NCI-H1417 (cell line): ENCODE measurements at regions not wholly inside any gene's neighbourhood (a gene's known extent, or its start where the extent isn't known, plus 50 kb on each side); places are given as distances from the start of the nearest gene placed in this dataset.
"Not testable (repeated sequence)": the region's sequence is repeated elsewhere in the genome, so short reads cannot be mapped to it uniquely, and the experiment has no call there.

Experiments
- DNase-seq, 3 experiments: peaks; one replicate each; lab custom pipeline; 2025; lab: John Stamatoyannopoulos, UW

- DNase-seq, result no peak
Observed at GRCh38 chr2:56510610-56511009, 326.8 kb downstream of the CCDC85A start.

- DNase-seq, result peak in 2 of 3 experiments; percentile 49 to 90
Observed at GRCh38 chr2:56515399-56515798, 331.6 kb downstream of the CCDC85A start.

DNA sequence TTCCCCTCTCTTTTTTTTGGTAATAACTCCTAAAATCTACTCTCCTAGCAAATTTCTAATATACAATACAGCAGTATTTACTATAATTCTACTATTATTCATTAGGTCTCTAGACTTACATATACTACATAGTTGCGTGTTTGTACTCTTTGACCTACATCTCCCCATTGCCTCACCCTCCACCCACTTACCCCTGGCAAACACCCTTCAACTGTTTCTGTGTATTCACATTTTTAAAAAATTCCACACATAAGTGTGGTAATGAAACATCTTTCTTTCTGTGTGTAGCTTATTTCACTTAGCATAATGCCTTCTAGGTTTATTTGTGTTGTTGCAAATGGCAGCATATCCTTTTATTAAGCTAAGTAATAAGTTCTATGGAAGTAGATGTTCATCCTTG lies 336.0 kb downstream of the CCDC85A start:
- DNase-seq, result no peak

DNA sequence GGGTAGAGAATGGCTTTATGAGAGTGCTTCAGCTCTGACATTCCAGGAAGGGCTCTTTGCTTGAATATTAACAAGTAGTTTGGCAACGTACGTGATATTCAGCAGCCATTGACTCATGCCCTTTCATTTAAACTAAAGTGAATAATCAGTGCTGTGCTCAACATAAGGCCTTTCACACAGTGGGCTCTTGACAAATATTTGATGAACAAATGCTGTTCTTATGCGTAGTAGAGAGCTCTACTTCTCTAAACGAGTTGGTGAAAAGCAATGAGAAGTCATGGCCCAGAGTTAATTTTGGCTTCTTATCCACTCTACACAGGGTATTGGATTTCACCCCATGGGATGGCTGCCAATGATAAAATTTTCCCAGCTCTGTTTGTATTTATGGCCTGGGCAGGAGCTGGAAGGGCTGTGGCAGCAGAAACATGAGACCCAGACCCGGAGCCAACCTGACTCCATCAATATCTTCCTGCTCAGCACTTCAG lies 338.9 kb downstream of the CCDC85A start:
- DNase-seq, result peak in 2 of 3 experiments; percentile 64 to 96

DNA sequence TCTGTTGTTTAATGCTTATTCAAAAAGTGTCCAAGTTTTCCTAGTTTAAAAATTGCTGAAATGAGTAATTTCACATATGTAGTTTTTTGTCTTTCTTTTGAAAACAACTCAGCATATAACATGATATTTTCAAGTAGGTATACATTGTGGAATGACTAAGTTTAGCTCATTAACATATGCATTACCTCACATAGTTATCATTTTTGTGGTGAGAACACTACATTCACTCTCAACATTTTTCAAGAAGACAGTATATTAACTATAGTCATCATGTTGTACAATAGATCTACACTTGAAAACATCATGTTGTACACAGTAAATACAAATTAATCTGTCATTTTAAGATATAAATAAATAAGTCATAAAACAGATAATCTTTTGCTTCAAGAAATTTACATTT lies 340.0 kb downstream of the CCDC85A start:
- DNase-seq, result no peak

- no peak for DNase-seq
Observed at GRCh38 chr2:56531668-56532420, 348.1 kb downstream of the CCDC85A start.

GRCh38 chr2:56534321-56534720 lies 350.5 kb downstream of the CCDC85A start:
- no peak for DNase-seq

- DNase-seq, result peak in 1 of 3 experiments; percentile 24
Observed at GRCh38 chr2:56537756-56538155, 354.0 kb downstream of the CCDC85A start.

DNA sequence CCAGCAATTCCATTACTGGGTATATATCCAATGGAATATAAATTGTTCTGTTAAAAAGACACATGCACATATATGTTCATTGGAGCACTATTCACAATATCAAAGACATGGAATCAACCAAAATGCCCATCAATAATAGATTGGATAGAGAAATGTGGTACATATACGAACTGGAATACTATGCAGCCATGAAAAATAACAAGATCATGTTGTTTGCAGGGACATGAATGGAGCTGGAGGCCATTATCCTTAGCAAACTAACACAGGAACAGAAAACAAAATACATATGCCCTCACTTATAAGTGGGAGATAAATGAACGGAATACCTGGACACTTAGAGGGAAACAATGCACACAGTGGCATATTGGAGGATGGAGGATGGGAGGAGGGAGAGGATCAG lies 355.8 kb downstream of the CCDC85A start:
- no peak for DNase-seq

DNA sequence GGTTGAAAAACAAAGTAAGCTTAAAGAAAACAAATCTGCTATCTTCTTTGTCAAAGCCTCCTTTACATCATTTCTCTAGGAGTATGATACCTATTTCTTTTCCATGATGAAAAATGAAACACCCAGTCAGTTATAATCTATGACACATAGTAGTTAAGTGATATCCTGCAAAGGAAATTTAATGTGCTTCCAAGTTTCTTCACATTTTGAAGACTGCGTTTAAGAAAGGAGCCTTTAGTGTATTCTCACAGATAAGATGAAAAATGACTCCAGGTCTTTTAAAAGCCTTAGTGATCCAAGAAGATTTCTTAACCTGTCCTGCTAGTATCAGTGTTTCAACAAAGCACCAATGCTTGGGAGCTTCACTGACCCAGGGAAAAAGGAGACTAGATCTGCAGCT lies 356.7 kb downstream of the CCDC85A start:
- DNase-seq, result no peak

GRCh38 chr2:56540916-56541315 lies 357.1 kb downstream of the CCDC85A start:
- DNase-seq, result no peak

DNA sequence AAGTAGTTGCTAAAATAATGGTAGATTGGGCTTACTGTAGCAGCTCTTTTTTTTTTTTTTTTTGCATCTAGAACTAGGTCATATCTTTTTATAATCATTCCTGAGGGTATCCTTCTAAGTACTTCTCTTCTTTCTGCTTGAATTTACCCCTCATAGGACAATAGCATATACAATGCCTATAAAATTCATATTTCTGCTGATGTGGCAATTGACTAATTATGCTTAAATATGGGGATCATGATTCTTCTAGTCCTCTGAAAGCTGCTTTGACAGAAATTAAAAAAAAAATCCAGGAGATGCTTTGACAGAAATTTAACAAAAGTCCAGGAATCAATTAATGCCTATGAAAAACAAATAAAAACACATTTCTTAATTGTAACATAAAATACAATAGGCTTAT lies 358.4 kb downstream of the CCDC85A start:
- no peak for DNase-seq

- no peak for DNase-seq
Observed at GRCh38 chr2:56565143-56565542, 381.4 kb downstream of the CCDC85A start.

DNA sequence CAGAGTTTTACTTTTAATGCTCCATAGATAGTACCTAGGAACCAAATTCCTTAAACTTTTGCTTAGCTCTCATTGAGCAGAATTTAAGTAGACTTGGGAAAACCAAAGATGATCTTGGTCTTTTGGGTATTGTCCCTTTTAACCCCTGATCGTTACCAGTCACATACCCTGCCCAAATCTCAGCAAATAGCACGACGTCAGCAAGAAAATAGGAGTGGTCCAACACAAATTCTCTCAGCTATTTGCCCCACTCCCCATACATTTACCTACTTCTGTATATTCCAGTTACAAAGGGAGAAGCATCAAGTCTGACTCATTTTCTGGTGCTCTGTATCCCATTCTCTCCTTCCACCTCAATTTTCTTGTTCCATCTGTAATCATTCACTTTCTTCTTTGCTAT lies 387.3 kb downstream of the CCDC85A start:
- DNase-seq, result no peak

GRCh38 chr2:56576001-56576400 lies 392.2 kb downstream of the CCDC85A start:
- DNase-seq, result no peak

DNA sequence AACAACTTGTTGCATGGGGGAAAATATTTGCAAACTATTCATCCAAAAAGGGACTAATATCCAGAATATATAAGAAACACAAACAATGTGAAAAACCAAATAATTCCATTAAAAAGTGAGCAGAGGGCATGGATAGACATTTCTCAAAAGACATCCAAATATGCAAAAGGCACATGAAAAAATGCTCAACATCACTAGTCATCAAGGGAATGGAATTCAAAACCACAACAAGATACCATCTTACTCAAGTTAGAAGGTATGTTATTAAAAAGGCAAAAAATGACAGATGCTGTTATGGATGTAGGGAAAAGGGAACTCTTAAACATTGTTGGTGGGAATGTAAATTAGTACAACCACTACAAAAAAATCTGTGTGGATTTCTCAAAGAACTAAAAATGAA lies 396.5 kb downstream of the CCDC85A start:
- no peak for DNase-seq

DNA sequence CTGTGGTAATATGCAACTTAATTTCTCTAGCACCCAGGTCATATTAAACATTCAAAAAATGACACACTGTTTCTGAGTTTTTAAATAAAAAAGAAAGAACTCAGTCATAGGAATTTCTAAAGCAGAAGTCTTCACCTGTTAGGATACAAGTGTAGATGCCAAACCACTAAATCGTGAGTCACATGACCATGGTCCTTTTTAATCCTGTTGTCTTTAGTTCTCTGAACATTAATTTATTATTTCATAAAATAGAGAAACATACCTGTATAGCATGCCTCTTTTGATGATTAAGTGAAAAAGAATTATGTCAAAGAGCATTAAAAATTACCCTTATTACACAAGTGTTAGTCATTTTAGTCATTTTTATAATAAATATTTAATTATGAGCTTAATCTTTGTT lies 398.8 kb downstream of the CCDC85A start:
- no peak for DNase-seq

GRCh38 chr2:56583796-56584315 lies 400.1 kb downstream of the CCDC85A start:
- DNase-seq, result peak in 2 of 3 experiments; percentile 8 to 57

DNA sequence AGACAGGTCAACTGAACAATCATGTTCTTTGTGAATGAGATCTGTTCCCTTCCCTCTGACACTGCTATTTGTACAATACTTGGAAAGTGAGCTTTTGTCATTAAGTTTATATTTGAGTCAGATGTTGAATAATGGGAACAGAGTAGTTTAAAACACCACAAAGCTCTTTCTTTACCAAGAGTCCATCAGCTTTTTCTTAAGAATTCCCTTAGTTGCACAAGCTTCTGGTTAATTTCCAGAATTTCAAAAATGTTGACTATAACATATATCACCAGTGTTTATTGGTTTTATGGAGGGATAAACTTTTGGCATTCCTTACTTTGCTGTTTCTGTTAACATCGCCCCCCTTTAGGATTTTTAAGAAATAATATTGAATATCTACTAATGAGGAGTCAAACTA lies 403.7 kb downstream of the CCDC85A start:
- DNase-seq, result no peak

- DNase-seq, result no peak
Observed at GRCh38 chr2:56589194-56589593, 405.4 kb downstream of the CCDC85A start.

- DNase-seq, result no peak
Observed at GRCh38 chr2:56589835-56590234, 406.0 kb downstream of the CCDC85A start.

GRCh38 chr2:56590611-56591010 lies 406.8 kb downstream of the CCDC85A start:
- DNase-seq, result no peak

DNA sequence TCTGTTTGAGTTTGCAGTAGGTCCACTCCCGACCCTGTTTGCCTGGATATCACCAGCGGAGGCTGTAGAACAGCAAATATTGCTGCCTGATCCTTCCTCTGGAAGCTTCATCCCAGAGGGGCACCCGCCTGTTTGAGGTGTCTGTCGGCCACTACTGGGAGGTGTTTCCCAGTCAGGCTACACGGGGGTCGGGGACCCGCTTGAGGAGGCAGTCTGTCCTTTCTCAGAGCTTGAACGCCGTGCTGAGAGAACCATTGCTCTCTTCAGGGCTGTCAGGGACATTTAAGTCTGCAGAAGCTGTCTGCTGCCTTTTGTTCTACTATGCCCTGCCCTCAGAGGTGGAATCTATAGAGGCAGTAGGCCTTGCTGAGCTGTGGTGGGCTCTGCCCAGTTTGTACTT lies 422.3 kb downstream of the CCDC85A start:
- DNase-seq, result not testable (repeated sequence)

DNA sequence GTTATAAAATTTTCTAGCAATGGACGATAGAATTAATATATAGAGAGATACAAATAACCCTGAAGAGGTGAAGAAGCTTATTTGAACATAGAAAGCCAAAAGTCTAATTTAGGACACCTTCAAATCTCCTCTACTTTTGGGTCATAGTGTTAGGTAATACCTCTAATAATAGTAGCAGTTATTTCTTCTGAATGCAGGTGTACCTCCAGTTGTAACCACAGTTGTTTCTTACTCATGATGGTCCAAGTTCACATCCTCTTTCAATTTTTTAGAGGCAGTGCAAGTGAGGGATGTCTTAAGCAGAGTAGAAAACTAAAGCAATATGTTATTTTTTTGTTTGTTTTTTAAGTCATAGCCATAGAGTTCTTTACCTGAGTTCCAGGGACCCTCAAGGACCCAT lies 429.5 kb downstream of the CCDC85A start:
- no peak for DNase-seq
